K562 (cell line): ENCODE measurements at regions not wholly inside any gene's neighbourhood (a gene's known extent, or its start where the extent isn't known, plus 50 kb on each side); places are given as distances from the start of the nearest gene placed in this dataset.

ENCODE experiments used
- CHD2 ChIP-seq: IDR thresholded peaks from 2 replicates; pipeline ENCODE4 v1.6.1; 2011; ENCODE audit warnings: low read depth, low read length
- CUX1 ChIP-seq: fragments of 200-800 bp; sonication (Bioruptor generic); IDR thresholded peaks from 2 replicates; pipeline ENCODE4 v1.6.1; 2016; ENCODE audit warnings: missing genetic modification characterization, missing compliant biosample characterization
- EZH2 ChIP-seq: IDR thresholded peaks from 2 replicates; pipeline ENCODE4 v1.6.1; 2012; ENCODE audit warnings: low read depth, mild to moderate bottlenecking, inconsistent platforms, low read length, borderline replicate concordance
- FOXK2 ChIP-seq, 2 experiments: fragments of 450-650 bp; IDR thresholded peaks in 1 of 2; conservative IDR thresholded peaks in 1 of 2; 2 replicates each; pipeline ENCODE4 v1.6.1; 2016; ENCODE audit warnings: low read depth in 2 of 2, mild to moderate bottlenecking in 1 of 2
- FOXP1 ChIP-seq: sonication (generic); formaldehyde crosslinking; IDR thresholded peaks from 2 replicates; pipeline ENCODE4 v1.8.0; 2022; ENCODE audit warnings: mild to moderate bottlenecking, missing genetic modification reagents
- NRF1 ChIP-seq, 2 experiments: fragments of 450-650 bp; IDR thresholded peaks in 1 of 2; conservative IDR thresholded peaks in 1 of 2; 2 replicates each; pipeline ENCODE4 v1.6.1; 2014; ENCODE audit warnings: mild to moderate bottlenecking in 2 of 2
- RBFOX2 ChIP-seq: fragments of 200-400 bp; formaldehyde crosslinking; IDR thresholded peaks from 2 replicates; pipeline ENCODE4 v1.6.1; 2017; ENCODE audit warnings: low read depth, mild to moderate bottlenecking, low read length, moderate library complexity
- TARDBP ChIP-seq: fragments of 450-650 bp; IDR thresholded peaks from 2 replicates; pipeline ENCODE4 v1.6.1; 2016
- ZBTB49 ChIP-seq: sonication (generic); formaldehyde crosslinking; IDR thresholded peaks from 2 replicates; pipeline ENCODE4 v1.8.0; 2022; ENCODE audit warnings: missing genetic modification reagents, mild to moderate bottlenecking, borderline replicate concordance
- ZNF263 ChIP-seq: sonication (generic); formaldehyde crosslinking; IDR thresholded peaks from 2 replicates; pipeline ENCODE4 v1.8.0; 2022; ENCODE audit warnings: mild to moderate bottlenecking, missing genetic modification reagents, borderline replicate concordance
- ZNF274 ChIP-seq: IDR thresholded peaks from 2 replicates; pipeline ENCODE4 v1.6.1; 2011; ENCODE audit warnings: low read depth, mild to moderate bottlenecking, low read length, moderate library complexity, borderline replicate concordance

GRCh38 chr7:153388611-153389010 lies 629.1 kb downstream of the ACTR3B start:
- no peak for TF ChIP-seq RBFOX2
- TF ChIP-seq CHD2, result no peak
- no peak for TF ChIP-seq ZBTB49 (CRISPR knock-in tag)
- no peak for TF ChIP-seq EZH2
- no peak for TF ChIP-seq NRF1 (conservative IDR thresholded peaks at IDR 0.05 in 1 of 2, IDR thresholded peaks at IDR 0.05 in 1 of 2)
- TF ChIP-seq ZNF263 (CRISPR knock-in tag), result no peak
- no peak for TF ChIP-seq FOXP1 (CRISPR knock-in tag)
- TF ChIP-seq TARDBP, result no peak
- no peak for TF ChIP-seq ZNF274
- TF ChIP-seq CUX1 (CRISPR knock-in tag), result no peak
- no peak for TF ChIP-seq FOXK2 (conservative IDR thresholded peaks at IDR 0.05 in 1 of 2, IDR thresholded peaks at IDR 0.05 in 1 of 2; ENCODE audit: low read depth in 2 of 2)
